ENCODE measurements at regions not wholly inside any gene's neighbourhood (a gene's known extent, or its start where the extent isn't known, plus 50 kb on each side); places are given as distances from the start of the nearest gene placed in this dataset.

DNA sequence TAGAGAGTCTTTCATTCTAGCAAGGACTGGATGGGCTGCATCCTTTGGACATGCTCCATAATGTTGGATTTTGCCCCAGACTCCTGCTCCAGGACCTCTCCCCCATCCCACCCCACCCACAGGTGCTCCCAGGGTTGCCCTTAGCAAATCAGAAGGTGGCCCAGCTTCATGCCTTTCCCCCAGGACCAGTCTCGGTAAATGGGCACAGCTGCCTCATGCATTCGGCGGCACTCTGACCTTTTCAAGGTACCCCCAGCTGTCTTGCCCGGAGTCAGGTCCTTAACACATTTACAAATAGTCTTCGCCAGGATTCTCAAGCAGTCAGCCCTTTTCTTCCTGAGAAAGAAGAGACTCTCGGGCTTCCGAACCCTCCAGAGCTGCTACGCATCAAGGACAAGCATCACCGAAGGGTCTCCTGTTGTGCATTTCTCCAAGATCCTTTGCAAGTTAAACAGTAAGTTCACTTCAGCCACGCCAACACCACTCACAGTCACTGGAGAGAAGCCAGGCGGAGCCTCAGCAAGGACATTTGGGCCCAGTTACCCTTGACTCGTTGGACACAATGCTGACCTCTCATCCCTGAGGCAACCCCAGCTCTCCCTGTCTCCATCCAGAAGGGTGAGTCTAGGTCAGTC is 287.8 kb downstream of the FAM43A start:
- no peak for DNase-seq

DNA sequence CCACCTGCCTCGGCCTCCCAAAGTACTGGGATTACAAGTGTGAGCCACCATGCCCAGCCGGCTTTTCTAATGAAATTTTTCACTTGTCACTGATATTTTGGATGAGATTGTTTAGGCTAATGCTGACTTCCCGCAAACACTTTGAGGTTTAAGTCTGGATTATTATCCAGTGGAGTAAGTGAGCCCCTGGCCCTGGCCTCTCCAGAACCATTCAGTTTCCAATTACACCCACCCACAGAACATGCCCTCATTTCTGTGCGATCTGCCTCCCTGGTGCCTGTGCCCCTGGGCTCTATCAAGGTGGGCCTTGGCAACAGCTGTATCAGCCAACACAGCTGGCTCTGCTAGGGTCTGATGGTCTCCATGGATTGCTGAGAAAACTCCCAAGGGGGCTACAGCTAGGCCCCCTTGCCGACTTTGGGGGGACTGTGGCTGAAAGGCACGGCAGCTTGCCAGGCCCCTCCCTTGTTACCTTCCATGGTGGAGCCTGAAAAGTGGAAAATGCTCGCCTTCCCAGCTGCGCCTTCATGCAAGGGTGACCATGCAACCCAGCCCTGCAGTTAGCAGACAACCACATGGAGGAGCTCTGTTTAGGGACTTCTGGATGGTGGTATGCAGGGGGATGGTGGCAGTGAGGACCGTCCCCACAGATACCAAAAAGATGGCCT is 288.9 kb downstream of the FAM43A start:
- DNase-seq: no peak

DNA sequence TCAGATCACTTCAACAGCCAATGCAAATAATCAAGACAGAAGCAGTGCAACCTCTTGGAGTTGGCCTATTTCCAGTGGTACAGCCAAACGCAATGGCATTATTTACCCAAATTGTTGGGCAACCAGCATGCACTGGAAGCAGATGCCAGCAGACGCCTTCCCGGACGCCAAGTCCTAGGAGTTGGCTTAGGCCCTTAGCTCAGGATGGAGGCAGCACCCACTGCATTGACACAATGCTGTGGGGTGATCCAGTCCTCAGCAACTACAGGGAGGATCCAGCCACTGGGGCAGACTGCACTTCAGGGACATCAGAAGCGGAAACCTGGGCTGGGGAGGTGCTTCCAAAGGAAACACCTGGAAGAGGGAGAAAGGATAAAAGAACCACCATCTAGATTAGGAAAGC is 290.4 kb downstream of the FAM43A start:
- DNase-seq: peak in 1 of 2 donors; percentile 9

DNA sequence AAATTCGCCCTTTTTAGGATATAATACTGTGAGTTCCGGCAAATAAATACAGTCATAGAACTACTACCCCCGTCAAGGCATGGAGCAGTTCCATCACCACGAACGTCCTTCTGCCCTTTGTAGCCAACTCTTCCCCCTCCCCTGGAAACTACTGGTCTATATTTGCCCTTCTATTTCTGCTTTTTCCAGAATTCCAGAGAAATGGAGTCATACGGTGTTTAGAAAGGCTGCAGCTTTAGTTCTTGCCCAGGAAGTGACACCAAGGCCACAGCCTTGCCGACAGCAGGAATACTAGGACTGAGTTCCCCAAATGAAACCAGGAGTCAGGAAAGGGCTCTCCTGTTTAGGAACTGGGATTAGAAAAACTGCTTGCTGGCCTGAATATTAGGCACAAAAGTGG is 291.2 kb downstream of the FAM43A start:
- DNase-seq: peak in 1 of 2 donors; percentile 1

DNA sequence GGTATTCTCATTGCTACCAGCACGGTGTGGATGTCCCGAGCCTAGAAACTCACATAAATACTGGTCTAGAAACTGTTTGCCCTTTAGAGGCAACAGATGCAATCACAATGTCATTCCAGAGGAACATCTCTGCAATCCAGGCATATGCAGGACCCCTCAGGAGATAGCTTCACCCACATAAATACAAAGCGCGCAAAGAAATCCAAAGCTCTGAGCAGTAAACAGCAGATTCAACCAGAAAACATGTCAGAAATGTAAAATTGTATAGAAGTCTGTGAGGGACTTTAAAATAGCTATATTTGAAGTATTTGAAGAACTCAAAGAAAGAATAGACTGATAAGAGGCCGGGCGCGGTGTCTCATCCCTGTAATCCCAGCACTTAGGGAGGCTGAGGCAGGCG is 291.7 kb downstream of the FAM43A start:
- DNase-seq: no peak

DNA sequence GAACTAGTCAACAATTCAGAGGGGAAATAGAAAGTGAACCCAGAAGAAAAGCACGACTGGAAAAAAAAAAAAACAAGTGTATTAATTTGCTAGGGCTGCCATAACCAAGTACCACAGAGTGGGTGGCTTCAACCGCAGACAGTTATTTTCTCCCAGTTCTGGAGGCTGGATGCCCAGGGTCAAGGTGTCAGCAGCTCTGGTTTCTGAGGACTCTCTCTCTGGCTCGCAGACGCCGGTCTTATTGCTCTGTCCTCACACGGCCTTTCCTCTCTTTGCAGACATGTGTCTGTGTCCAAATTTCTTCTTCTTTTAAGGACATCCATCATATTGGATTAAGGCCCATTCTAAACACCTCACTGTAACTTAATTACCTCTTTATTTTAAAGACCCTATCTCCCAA is 291.8 kb downstream of the XXYLT1 start:
- DNase-seq: peak in 1 of 2 donors; percentile 8

DNA sequence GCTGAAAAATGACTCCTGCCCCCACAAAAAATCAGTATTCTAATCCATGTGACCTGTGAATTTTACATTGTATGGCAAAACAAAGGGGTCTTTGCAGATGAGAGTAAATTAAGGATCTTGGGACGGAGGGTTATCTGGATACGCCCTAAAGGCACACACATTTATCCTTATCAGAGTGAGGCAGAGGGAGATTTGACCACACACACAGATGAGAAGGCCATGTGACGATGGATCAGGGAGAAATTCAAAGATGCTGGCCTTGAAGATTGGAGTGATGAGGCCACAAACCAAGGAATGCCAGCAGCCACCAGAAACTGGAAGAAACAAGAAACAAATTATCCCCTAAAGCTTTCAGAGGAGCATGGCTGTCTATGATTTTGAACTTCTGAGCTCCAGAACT is 288.5 kb downstream of the XXYLT1 start:
- no peak for DNase-seq

DNA sequence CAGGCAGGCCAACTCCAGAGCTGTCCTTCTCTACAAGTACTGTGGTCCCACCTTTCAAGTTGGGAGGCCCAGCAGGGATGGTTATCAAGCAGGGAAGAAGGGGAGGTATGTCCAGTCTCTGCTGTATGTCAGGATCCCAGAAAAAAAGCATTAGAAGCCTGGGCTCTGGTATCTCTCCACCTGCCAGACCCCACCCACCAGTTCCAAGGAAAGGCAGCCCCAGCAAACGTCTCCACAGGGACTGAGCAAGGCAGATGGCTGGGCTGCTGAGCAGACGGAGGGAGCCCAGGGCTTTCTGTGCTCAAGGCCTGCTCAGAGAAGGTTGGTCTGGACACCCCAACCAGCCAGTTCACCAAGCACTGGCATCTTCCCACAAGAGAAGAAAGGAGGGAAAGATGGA is 287.8 kb downstream of the XXYLT1 start:
- DNase-seq: peak in 1 of 2 donors; percentile 1

DNA sequence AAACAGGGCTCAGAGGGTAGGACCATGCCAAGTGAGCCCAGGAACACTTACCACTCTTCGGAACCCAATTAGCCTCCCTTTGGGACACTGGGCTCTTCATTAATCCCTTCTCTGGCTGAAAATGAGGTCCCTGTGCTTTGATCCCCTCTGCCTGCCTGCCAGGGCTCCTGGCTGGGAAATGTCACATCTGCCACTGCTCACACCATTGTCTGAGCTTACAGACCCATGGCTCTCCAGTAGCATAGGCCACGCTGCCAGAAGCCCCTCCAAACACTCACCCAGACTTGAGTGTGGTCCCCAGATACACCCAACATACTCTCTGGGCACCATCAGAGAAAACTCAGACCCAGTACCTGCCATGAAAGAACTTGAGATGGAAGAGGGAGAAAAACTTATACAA is 287.3 kb downstream of the XXYLT1 start:
- DNase-seq: peak in 1 of 2 donors; percentile 3

DNA sequence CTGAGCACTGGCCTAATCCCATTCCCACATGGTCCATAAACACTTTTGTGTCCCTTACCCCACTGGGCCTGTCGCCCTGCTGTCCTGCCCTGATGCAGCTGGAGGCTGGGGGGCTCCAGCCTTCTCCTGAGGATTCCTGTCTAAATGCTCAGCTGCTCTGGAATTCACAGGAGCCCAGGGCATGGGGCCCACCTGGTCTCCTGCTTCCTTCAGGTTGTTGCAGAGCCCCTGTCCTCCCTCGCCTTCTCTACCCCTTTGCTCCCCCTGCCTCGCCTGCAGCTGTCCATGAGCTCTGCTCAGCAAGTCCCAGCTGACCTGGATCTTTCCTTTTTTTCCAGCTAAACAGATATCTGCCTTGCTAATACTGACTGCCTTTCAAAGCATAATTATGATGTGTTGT is 286.9 kb downstream of the XXYLT1 start:
- peak in 1 of 2 donors; percentile 12 for DNase-seq

DNA sequence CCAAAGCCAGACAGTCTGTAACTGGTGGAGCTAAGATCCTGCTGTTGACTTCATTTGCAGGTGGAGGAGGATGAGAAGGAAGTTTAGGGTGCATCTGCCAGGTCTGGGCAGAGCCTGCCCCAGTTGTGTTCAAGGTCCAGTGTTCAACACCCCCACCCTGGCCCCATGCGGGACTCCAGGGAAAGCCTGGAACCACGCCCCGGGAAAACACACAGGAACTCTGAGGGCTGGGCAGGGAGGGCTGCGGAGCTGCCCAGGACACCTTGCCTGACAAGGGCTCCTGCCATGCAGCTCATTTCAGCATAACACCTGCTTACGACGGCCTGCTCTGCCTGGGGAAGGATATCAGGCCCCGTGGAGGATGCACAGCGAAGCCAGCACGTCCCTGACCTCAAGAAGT is 286.3 kb downstream of the XXYLT1 start:
- peak in 1 of 2 donors; percentile 5 for DNase-seq

DNA sequence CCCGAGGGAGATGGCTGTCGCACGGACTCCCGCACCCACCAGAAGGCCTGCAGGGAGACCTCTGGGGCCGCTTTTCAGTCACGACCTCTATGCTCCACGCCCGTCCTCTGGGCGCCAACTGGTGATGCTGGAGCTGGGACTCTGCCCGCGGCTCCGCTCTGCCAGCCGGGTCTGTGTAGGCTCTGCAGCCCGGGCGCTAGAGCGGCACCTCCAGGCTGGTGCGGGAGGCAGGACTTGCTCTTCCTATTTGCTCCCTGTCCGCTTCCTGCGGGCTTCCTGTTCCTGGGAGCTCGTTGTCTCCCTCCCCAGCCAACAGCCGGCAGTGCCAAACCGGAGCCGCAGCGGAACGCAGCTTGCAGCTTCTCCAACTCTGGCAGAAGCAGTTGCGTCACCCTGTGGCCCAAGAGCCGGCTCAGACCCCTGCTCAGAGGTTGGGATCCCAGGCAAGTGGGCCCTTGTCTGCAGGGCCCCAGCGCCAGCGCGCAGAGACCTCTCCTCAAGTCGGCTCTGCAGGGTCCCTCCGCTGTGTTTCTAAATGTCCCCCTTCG is 285.9 kb downstream of the XXYLT1 start:
- peak in 1 of 2 donors; percentile 12 for DNase-seq

DNA sequence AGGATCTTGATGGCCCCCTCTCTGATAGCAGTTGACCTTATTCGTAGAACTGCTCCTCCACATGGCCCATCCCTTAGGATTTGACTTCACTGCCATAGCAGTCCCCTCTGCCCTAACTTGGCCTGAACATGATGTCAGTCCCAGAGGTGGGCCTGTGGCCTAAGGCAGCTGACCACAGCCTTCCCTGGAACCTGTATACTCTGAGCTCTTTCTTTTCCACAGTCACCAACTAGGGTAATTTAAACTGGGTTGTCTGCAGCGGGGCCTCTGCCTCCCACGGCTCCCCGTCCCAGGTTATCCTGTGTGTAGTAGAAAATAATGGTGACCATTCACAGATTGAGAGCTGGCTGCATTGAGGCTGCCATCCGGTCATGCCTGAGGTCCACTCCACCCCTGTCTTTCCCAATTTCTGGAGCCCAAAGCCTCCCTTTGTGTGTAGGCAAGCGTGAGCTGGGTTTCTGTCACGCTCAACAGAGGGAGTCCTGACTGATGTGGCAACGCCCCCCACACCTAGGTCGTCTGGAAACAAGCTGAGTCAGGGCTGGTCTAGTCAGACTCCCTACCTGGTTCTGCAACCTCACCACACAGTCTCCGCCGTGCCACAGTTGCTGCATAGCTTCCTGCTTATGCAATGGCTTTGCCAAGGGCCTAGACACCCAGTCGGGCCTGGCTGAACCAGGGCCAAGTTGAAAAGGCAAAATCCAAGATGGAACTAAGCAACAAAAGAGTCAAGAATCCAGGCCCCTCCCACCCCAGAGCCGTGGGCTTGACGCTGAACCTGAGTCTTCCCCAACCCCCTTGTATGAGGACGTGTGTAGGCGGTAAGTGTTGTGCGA is 284.5 kb downstream of the XXYLT1 start:
- DNase-seq: peak in 1 of 2 donors; percentile 10

DNA sequence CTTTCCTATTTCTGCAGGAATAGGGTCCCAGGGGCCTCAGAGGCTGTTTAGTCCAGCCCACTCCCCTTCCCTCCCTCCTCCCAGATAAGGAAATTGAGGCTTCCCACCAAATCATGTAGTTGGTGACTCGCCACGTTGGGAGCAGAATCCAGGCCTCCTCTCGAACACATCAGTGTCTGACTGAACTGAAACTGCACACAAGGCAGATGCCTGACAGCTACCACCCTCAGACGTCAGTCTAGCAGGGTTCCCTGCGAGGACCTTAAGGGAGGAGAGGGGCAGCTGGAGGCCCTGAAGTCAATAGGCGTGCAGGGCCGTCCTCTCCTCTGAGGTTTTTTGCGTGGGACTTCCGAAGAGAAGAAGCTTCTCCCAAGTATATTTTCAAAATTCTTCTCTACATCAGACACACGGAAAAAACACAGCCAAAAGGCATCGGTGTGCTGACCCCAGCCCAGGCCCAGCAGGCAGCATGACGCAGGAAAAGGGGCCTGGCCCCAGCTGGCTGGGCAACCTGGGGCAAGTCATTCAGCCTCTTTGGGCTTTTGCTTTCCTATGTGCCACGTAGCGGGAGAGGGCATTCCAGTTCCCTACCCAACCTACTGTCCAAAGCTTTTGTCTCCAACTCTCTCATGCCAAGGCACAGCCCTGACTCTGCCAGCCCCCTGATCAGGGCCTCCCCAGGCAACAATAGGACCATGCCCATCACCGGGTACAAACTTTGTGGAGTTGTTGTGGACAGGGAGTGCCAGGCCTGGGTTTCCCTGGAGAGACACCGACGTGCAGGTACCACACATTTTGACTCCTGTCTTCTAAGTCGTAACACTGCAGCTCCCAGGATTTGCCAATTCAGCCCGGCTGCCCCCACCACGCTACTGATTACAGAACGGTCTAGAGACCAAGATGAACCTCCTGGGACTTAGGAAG is 283.1 kb downstream of the XXYLT1 start:
- DNase-seq: peak in 1 of 2 donors; percentile 5

DNA sequence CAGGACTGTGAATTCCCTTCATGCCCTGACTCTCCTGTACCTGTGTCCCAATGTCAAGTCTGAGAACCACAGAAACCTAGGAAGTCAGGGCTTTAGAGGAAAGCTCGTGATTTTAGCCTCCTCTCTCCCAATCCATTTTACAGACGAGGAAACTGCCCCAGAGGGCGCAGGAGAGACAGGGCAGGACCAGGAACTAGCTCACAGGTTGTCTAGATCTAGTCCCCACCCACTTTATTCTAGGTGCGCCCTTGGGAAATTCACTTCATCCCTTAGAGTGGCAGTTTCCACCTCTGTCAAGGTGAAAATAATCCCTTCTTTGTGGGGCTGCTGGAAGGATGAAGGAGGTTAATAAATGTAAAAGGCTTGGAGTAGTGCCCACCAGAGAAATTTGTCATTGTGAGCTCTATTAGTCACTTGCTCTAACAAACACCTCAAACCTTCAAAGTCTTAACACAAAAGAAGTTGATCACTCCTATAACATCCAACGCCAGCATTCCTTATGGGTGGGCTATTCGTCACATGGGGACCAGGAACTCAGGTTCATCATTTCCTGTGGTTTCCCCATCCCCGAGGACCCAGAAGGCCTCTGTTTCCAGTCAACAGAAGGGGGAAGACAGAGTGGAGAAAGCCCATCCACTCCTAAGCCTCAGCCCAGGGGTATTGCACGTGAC is 282.3 kb downstream of the XXYLT1 start:
- no peak for DNase-seq

DNA sequence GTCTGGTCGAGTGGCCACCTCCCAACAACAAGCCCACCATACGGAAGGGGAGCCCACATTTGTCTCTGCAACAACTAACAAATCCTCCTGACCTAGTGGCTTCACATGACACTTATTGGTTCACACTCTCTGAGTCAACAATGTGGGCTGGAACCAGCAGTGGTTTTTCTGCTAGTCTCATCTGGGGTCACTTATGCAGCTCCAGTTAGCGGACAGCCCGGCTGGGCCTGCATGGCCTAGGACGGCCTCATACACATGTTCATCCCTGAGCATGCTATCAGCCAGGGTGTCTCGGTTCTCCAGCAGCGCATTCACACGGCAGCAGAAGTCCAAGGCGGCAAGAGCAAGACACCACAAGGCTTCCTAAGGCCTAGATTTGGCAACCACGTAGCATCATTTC is 281.7 kb downstream of the XXYLT1 start:
- no peak for DNase-seq

DNA sequence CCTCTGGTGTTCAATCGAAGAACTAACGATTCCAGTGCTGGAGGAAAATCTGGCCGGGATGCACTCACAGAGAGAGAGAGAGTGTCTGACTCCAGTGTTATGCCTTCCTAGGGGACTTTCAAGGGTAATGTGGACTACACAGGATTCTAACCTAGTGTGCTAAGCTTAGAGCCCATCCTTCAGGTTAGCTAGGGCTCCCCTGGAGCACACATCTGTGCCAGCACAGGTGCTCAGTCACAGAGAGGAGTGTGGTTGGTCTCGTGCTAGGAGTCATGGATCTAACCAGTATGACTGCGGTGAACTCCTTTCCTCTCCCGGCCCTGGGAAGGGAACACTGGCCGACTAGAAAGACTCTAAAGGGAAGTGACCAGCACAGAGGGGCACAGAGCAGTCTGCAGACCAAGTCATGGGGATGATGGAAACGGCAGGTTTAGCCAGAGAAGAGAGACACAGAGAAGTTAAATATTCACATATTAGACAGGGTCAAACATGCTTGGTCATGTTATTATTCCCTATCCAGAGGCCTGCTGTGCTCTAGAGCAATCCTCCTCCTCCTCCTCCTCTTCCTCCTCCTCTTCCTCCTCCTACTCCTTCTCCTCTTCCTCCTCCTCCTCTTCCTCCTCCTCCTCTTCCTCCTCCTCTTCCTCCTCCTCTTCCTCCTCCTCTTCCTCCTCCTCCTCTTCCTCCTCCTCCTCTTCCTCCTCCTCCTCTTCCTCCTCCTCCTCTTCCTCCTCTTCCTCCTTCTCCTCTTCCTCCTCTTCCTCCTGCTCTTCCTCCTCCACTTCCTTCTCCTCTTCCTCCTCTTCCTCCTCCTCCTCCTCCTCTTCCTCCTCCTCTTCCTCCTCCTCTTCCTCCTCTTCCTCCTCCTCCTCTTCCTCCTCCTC is 280.3 kb downstream of the XXYLT1 start:
- no peak for DNase-seq

DNA sequence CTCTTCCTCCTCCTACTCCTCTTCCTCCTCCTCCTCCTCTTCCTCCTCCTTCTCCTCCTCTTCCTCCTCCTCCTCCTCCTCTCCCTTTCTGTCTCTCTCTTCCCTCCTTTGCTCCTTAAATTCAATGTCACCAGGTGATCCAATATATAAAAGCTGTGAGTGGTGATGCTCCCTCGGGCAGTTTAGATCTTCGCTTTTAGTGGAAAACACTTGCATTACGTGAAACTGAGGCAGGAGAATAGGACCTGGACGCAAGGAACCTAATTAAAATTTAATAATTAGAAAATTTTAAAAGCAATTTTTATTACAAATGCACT is 279.7 kb downstream of the XXYLT1 start:
- DNase-seq: no peak

DNA sequence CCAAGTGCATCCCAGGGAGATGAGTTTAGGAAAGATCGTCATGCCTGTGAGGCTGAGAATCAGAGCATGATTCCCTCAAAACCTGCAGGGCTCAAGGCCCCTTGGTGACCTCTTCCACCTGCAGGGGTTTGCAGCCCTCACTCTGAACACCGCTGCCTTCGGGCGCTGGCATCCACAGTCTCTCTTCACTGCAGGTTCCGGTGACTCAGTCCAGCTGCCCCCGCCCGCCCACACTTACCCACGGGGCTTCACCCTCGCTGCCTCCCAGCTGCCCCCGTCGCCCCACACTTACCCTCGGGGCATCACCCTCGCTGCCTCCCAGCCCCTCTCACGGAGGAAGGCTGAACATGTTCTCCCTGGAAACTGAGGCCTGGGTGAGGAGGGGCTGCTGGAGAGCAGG is 277.1 kb downstream of the XXYLT1 start:
- DNase-seq: no peak

DNA sequence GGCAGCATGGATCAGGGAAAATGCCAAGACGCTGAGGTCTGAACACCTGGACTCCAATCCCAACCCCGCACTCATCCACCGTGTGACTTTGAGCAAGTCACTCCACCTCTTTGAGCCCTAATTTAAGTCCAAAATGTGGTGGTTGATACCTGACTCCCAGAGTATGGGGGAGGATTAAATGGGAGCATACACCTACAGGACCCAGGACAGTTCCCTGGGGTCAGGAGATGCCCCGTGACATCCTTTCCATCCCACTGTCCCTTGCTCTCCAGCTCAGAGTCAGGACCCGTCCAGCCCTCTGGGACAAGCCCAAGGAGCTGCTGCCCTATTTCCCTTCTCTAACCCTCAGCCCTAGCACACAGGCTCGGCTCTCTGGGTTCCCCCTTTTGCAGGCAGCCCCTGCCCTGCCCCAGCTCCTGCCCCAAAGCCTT is 276.4 kb downstream of the XXYLT1 start:
- no peak for DNase-seq

DNA sequence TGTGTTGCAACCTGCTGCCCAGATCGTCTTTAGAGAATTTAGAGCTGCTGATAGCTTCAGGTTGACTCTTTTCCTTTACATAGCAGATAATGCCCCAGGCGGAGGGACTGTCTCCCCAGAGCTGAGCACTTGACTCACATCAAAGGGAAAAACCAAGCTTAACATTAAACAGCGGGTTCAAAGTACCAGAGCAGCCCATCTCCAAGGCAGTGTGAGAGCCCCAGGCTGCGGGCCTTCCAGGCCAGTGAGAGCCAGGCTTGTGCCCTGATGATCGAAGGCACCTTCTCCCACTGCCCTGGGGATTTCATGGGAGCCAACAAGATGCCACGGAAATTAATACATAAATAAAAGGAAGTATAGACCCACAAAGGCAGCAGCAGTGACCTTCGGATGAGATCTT is 275.6 kb downstream of the XXYLT1 start:
- no peak for DNase-seq

All from stimulated activated CD4-positive, alpha-beta T cell treated with anti-CD3 and anti-CD28 coated beads, Interleukin-2, amount 100 ng/mL, for 24 hours (primary cell).